Aorta (tissue), 5 donors: ENCODE measurements at regions not wholly inside any gene's neighbourhood (a gene's known extent, or its start where the extent isn't known, plus 50 kb on each side); places are given as distances from the start of the nearest gene placed in this dataset.

Source experiments
- ATAC-seq: fragments of 200-7000 bp; cut with Tn5 transposase; one replicate; pipeline ENCODE4 v1.9.1; 2022; ENCODE audit warnings: moderate library complexity; ENCODE audit not compliant: low FRiP score
- DNase-seq, 2 donors: peaks; one replicate each; pipeline ENCODE4 v3.0.0-alpha.2; 2020
- H3K27ac ChIP-seq, 2 donors: one replicate each; pipeline ENCODE4 v1.5.1; 2013; ENCODE audit warnings: low read length in 2 of 2, mild to moderate bottlenecking in 2 of 2, moderate library complexity in 2 of 2, control low read depth in 1 of 2, inconsistent platforms in 1 of 2, low read depth in 1 of 2
- H3K27me3 ChIP-seq, 2 donors: one replicate each; pipeline ENCODE4 v1.6.1; 2013; ENCODE audit warnings: control low read depth in 1 of 2, low read length in 1 of 2, mild to moderate bottlenecking in 1 of 2, moderate library complexity in 1 of 2; ENCODE audit not compliant: insufficient read depth in 2 of 2, control insufficient read depth in 1 of 2
- H3K36me3 ChIP-seq, 2 donors: one replicate each; pipeline ENCODE4 v1.6.1; 2013; ENCODE audit warnings: control low read depth in 1 of 2, low read length in 1 of 2, mild to moderate bottlenecking in 1 of 2; ENCODE audit not compliant: insufficient read depth in 2 of 2, control insufficient read depth in 1 of 2
- H3K4me1 ChIP-seq, 2 donors: one replicate each; pipeline ENCODE4 v1.6.1; 2013; ENCODE audit warnings: low read length in 2 of 2, control low read depth in 1 of 2, mild to moderate bottlenecking in 1 of 2, moderate library complexity in 1 of 2; ENCODE audit not compliant: insufficient read depth in 2 of 2, control insufficient read depth in 1 of 2
- H3K4me3 ChIP-seq, 2 donors: one replicate each; pipeline ENCODE4 v1.5.1; 2013; ENCODE audit warnings: low read length in 2 of 2, control low read depth in 1 of 2, mild to moderate bottlenecking in 1 of 2
- H3K9me3 ChIP-seq: one replicate; pipeline ENCODE4 v1.6.1; 2013; ENCODE audit warnings: mild to moderate bottlenecking, low read length; ENCODE audit not compliant: control insufficient read depth
- WGBS, 2 donors: extraction: QIAGEN DNeasy Blood & Tissue Kit; methylation state at CpG; one replicate each; pipeline ENCODE4 v1.1.7; 2013; 5-methylcytosine and 5-hydroxymethylcytosine counted together
- intact Hi-C, 2 donors: fragments of 100-400 bp; cut with DNase I; formaldehyde crosslinking; loops; one replicate each; pipeline versions ENCODE4 v1.14.2 to v1.15.0; 2022
- donor health status: healthy with polysubstance abuse.
- donor health status: Bipolar disorder and iron deficiency.
- donor health status: DM: no; HTN: no; CAD: no.
- donor health status: DM: no; HTN: no; CAD: no.
- donor health status: DM: yes; HTN: yes; CAD: no.

DNA sequence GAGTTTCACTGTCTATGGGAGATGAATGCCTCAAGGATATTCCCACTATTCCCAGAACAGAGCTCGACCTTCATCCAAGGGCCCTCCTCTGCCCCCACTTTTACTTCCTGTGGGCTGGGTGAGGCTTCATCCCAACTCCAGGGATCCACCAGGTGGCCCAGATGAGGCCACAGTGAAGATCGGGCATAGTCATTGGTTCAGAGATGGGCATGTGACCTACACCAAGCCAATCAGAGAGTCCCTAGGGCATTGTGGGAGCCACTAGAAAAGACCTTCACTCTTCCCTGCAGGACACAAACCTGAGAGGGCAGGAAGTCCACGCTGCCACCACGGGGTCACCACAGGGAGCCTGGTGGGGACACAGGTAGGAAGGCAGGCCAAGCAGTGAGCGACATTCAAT lies 72.9 kb upstream of the SLC22A16 start:
- H3K27ac ChIP-seq = no peak overlapping the region
- H3K27me3 ChIP-seq = no peaks in the 10 kb centered on the region
- ATAC-seq (no peak), DNase-seq (no peak)
- WGBS, 2 donors = 90 to 93% methylated on average over 5 of the region's 5 CpGs
- no peak overlapping the region for H3K4me3 ChIP-seq
- peaks cover 4% of the 10 kb centered on the region for H3K9me3 ChIP-seq
- no peaks in the 10 kb centered on the region for H3K4me1 ChIP-seq
- intact Hi-C loops = no loop called here
- no peaks in the 10 kb centered on the region for H3K36me3 ChIP-seq

GRCh38 chr6:110548110-110548847 lies 71.9 kb upstream of the SLC22A16 start:
- Histone ChIP-seq H3K4me3 (no peak overlapping the region), H3K27ac (no peak overlapping the region), H3K9me3 (peaks cover 4% of the 10 kb centered on the region), H3K36me3 (no peaks in the 10 kb centered on the region), H3K27me3 (no peaks in the 10 kb centered on the region), H3K4me1 (no peaks in the 10 kb centered on the region)
- 21 to 23% methylated on average over 3 of the region's 3 CpGs for WGBS, 2 donors
- DNase-seq (no peak), ATAC-seq (no peak)
- intact Hi-C loops = no loop called here

- Histone ChIP-seq H3K9me3 (peaks cover 4% of the 10 kb centered on the region), H3K4me3 (no peak overlapping the region), H3K4me1 (no peaks in the 10 kb centered on the region), H3K36me3 (no peaks in the 10 kb centered on the region), H3K27me3 (no peaks in the 10 kb centered on the region), H3K27ac (no peak overlapping the region)
- intact Hi-C loops = no loop called here
- WGBS, 2 donors = 68 to 69% methylated on average over 1 of the region's 1 CpG
- DNase-seq = no peak
- no peak for ATAC-seq
Observed at GRCh38 chr6:110547266-110547964, 71.0 kb upstream of the SLC22A16 start.

- no peaks in the 10 kb centered on the region for H3K36me3 ChIP-seq
Observed at GRCh38 chr6:110545081-110545872, 68.9 kb upstream of the SLC22A16 start.

GRCh38 chr6:110544472-110544871 lies 68.1 kb upstream of the SLC22A16 start:
- H3K36me3 ChIP-seq = no peaks in the 10 kb centered on the region
- intact Hi-C loops = no loop called here
- H3K27me3 ChIP-seq = no peaks in the 10 kb centered on the region
- peaks cover 2% of the 10 kb centered on the region for H3K9me3 ChIP-seq
- no peak for DNase-seq
- WGBS, 2 donors = 72 to 74% methylated on average over 5 of the region's 5 CpGs
- H3K27ac ChIP-seq = no peak overlapping the region
- peak; percentile 19 for ATAC-seq
- H3K4me3 ChIP-seq = no peak overlapping the region
- H3K4me1 ChIP-seq = no peaks in the 10 kb centered on the region

More at GRCh38 chr6:110545081-110545872, 68.9 kb upstream of the SLC22A16 start:
- Histone ChIP-seq H3K4me1 (no peaks in the 10 kb centered on the region), H3K27me3 (no peaks in the 10 kb centered on the region), H3K9me3 (peaks cover 2% of the 10 kb centered on the region), H3K27ac (no peak overlapping the region), H3K4me3 (no peak overlapping the region)
- ATAC-seq (no peak), DNase-seq (no peak)
- intact Hi-C loops = no loop called here
- 82 to 87% methylated on average over 11 of the region's 11 CpGs for WGBS, 2 donors

DNA sequence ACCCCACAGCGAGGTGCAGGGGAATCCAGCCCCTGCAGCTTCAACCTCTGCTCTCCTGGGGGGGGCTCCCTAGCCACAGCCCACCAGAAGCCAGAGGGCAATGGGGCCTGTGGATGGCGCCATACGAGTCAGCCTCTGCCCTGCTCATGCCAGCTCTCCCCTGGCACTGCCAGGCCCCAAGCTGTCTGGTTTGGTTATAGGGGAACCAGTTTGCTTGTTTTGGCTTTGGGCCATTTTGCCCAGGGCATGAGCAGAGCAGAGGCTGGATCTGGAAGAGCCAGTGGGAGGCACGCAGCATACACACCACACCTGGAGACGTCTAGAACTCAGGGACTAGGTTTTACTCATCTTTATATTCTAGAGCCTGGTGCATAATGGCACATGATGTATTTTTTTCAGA lies 66.7 kb upstream of the SLC22A16 start:
- Histone ChIP-seq H3K27ac (no peak overlapping the region), H3K9me3 (peaks cover 2% of the 10 kb centered on the region), H3K27me3 (no peaks in the 10 kb centered on the region), H3K4me1 (no peaks in the 10 kb centered on the region), H3K36me3 (no peaks in the 10 kb centered on the region), H3K4me3 (no peak overlapping the region)
- intact Hi-C loops = no loop called here
- WGBS, 2 donors = 59 to 66% methylated on average over 5 of the region's 5 CpGs
- no peak for DNase-seq
- ATAC-seq = no peak

GRCh38 chr6:110542311-110543024 lies 66.1 kb upstream of the SLC22A16 start:
- ATAC-seq (no peak), DNase-seq (no peak)
- Histone ChIP-seq H3K27ac (no peak overlapping the region), H3K36me3 (no peaks in the 10 kb centered on the region), H3K4me3 (no peak overlapping the region), H3K4me1 (no peaks in the 10 kb centered on the region), H3K27me3 (no peaks in the 10 kb centered on the region), H3K9me3 (peaks cover 2% of the 10 kb centered on the region)
- intact Hi-C loops = no loop called here
- WGBS, 2 donors = 72 to 79% methylated on average over 11 of the region's 11 CpGs

- WGBS, 2 donors = 24% methylated on average over 5 of the region's 5 CpGs
- no peak overlapping the region for H3K4me3 ChIP-seq
- no peak for ATAC-seq
- no peaks in the 10 kb centered on the region for H3K36me3 ChIP-seq
- H3K27me3 ChIP-seq = no peaks in the 10 kb centered on the region
- intact Hi-C loops = no loop called here
- no peak overlapping the region for H3K27ac ChIP-seq
- no peak for DNase-seq
- no peaks in the 10 kb centered on the region for H3K4me1 ChIP-seq
- H3K9me3 ChIP-seq = peaks cover 2% of the 10 kb centered on the region
Observed at GRCh38 chr6:110541701-110542309, 65.4 kb upstream of the SLC22A16 start.
